HL-60 (cell line): ENCODE measurements at regions not wholly inside any gene's neighbourhood (a gene's known extent, or its start where the extent isn't known, plus 50 kb on each side); places are given as distances from the start of the nearest gene placed in this dataset.

Source experiments
- DNase-seq, 2 experiments: peaks; one replicate each; pipeline ENCODE4 v3.0.0-alpha.2; 2010 to 2020; ENCODE audit warnings: low read depth in 1 of 2, low spot score in 1 of 2
- H3K27ac ChIP-seq: fragments of 250-450 bp; sonication (Bioruptor Pico); replicated peaks from 2 replicates; pipeline ENCODE4 v1.5.1; 2020; ENCODE audit warnings: mild to moderate bottlenecking, moderate library complexity
- H3K27me3 ChIP-seq: fragments of 250-450 bp; sonication (Bioruptor Pico); 2 replicates; pipeline ENCODE4 v1.5.1; 2021; ENCODE audit warnings: mild to moderate bottlenecking, moderate library complexity; ENCODE audit not compliant: insufficient read depth, poor library complexity, severe bottlenecking
- H3K4me3 ChIP-seq: replicated peaks from 2 replicates; pipeline ENCODE4 v1.5.1; 2011; ENCODE audit warnings: mild to moderate bottlenecking, control low read depth, low read length; ENCODE audit not compliant: insufficient read depth
- GABPA ChIP-seq: IDR thresholded peaks from 2 replicates; pipeline ENCODE4 v1.6.1; 2012; ENCODE audit warnings: low read depth
- POLR2AphosphoS5 ChIP-seq: IDR thresholded peaks from 2 replicates; pipeline ENCODE4 v1.6.1; 2012; ENCODE audit warnings: low read depth
- SPI1 ChIP-seq: IDR thresholded peaks from 2 replicates; pipeline ENCODE4 v1.6.1; 2012; ENCODE audit warnings: low read depth, mild to moderate bottlenecking, borderline replicate concordance
- TF ChIP-seq, protein P1 (sequence below): IDR thresholded peaks from one replicate; pipeline ENCODE4 v1.5.1; 2011; ENCODE audit warnings: low read length, control low read depth, inconsistent platforms; ENCODE audit not compliant: insufficient read depth
- TF ChIP-seq, protein P2 (sequence below): IDR thresholded peaks from 2 replicates; pipeline ENCODE4 v1.6.1; 2012; ENCODE audit warnings: low read depth; ENCODE audit not compliant: insufficient replicate concordance

- no peak for DNase-seq
- no peak overlapping the region for H3K27ac ChIP-seq
- TF ChIP-seq POLR2AphosphoS5 (no peak), SPI1 (no peak), GABPA (no peak)
- TF ChIP-seq, protein P1, sequence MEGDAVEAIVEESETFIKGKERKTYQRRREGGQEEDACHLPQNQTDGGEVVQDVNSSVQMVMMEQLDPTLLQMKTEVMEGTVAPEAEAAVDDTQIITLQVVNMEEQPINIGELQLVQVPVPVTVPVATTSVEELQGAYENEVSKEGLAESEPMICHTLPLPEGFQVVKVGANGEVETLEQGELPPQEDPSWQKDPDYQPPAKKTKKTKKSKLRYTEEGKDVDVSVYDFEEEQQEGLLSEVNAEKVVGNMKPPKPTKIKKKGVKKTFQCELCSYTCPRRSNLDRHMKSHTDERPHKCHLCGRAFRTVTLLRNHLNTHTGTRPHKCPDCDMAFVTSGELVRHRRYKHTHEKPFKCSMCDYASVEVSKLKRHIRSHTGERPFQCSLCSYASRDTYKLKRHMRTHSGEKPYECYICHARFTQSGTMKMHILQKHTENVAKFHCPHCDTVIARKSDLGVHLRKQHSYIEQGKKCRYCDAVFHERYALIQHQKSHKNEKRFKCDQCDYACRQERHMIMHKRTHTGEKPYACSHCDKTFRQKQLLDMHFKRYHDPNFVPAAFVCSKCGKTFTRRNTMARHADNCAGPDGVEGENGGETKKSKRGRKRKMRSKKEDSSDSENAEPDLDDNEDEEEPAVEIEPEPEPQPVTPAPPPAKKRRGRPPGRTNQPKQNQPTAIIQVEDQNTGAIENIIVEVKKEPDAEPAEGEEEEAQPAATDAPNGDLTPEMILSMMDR = no peak
- TF ChIP-seq, protein P2, sequence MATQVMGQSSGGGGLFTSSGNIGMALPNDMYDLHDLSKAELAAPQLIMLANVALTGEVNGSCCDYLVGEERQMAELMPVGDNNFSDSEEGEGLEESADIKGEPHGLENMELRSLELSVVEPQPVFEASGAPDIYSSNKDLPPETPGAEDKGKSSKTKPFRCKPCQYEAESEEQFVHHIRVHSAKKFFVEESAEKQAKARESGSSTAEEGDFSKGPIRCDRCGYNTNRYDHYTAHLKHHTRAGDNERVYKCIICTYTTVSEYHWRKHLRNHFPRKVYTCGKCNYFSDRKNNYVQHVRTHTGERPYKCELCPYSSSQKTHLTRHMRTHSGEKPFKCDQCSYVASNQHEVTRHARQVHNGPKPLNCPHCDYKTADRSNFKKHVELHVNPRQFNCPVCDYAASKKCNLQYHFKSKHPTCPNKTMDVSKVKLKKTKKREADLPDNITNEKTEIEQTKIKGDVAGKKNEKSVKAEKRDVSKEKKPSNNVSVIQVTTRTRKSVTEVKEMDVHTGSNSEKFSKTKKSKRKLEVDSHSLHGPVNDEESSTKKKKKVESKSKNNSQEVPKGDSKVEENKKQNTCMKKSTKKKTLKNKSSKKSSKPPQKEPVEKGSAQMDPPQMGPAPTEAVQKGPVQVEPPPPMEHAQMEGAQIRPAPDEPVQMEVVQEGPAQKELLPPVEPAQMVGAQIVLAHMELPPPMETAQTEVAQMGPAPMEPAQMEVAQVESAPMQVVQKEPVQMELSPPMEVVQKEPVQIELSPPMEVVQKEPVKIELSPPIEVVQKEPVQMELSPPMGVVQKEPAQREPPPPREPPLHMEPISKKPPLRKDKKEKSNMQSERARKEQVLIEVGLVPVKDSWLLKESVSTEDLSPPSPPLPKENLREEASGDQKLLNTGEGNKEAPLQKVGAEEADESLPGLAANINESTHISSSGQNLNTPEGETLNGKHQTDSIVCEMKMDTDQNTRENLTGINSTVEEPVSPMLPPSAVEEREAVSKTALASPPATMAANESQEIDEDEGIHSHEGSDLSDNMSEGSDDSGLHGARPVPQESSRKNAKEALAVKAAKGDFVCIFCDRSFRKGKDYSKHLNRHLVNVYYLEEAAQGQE = no peak
- H3K27me3 ChIP-seq = no peaks in the 10 kb centered on the region
- H3K4me3 ChIP-seq = no peak overlapping the region
These were observed 249.8 kb upstream of the PLD5 start for GRCh38 chr1:242774256-242774655.

DNA sequence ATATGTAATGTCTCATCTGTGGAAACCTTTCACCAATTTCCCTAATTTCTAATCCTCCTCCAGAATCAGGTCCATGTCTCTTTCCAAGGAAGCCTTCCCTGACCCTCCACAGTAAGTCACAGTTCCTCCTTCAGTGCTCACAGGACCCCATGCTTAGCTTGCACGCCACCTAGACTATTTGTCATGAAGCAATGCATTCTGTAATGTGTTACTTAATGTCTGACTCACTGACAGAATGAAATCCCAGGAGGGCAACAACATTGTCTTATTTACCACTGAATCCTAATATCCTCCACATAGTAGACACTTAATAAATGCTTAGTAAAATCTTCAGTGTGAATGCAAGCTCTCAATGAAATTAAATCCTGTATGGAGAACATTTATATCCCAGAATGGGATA lies 245.9 kb upstream of the PLD5 start:
- TF ChIP-seq POLR2AphosphoS5 (no peak), GABPA (no peak), SPI1 (no peak)
- TF ChIP-seq, protein P2 = no peak
- TF ChIP-seq, protein P1 = no peak
- Histone ChIP-seq H3K27me3 (no peaks in the 10 kb centered on the region), H3K27ac (no peak overlapping the region), H3K4me3 (no peak overlapping the region)
- DNase-seq = no peak

GRCh38 chr1:242764161-242764560 lies 239.7 kb upstream of the PLD5 start:
- Histone ChIP-seq H3K27ac (no peak overlapping the region), H3K4me3 (no peak overlapping the region), H3K27me3 (no peaks in the 10 kb centered on the region)
- TF ChIP-seq, protein P2 = no peak
- TF ChIP-seq, protein P1 = no peak
- TF ChIP-seq SPI1 = no peak
- TF ChIP-seq GABPA = no peak
- no peak for TF ChIP-seq POLR2AphosphoS5
- no peak for DNase-seq
